Islet of Langerhans (tissue), 1 donor: ENCODE measurements at regions not wholly inside any gene's neighbourhood (a gene's known extent, or its start where the extent isn't known, plus 50 kb on each side); places are given as distances from the start of the nearest gene placed in this dataset.

Experiments used
- FAIRE-seq: peaks from one replicate; lab custom pipeline; 2011; peaks lifted over from hg19 to GRCh38; lab: Jason Lieb, UNC

DNA sequence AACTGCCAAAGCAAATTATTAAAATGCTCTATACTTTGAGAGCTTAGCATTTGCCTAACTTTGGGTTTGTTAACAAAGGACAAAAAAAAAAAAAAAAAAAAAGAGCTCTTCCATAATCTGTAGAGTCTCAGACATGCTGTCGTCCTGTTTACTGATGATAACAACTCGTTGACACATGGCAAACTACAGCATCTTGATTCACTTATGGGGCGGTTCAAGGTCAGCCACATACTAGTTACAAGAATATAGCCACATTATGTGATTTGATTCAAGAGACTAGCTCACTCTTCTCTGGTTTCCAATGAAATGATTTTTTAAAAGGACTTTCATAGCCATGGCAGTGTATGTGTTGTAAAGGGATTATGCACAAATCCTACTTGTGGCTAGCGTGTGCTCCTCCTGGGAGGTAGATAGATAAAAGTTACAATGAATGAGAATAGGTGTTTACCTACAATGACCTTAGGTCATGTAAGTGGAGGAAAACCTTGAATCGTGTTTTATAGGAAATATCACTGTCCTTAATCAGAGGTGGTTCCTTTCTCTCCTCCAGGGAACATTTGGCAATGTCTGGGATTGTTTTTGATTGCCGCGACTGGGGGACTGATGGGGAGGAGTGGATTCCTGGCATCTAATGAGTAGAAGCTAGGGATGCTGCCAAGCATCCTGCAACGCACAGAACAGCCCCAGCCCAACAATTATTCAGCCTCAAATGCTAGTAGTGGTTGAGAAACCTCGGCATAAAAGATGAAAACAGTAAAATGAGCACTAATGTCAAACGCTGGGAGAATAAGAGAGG lies 969.2 kb upstream of the SLC35B3 start:
- no peak for FAIRE-seq

DNA sequence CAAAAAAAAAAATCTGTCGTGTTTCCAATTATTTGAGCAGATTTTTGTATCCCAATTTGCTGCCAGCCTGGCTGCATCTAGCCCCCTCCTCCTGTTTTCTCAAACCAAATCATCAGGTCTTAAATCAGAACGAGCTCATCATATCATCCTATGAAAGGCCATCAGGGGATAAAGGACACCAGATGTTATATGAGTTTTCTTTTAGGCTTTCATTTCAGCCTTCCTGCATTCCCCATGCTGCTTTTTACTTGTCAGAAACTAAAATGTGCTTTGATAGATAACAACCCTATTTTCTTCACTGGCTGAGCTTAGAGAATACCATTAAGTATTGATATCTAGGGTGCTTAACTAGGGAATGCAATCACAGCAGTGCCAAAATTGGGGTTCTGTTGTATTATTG lies 968.4 kb upstream of the SLC35B3 start:
- FAIRE-seq: no peak

DNA sequence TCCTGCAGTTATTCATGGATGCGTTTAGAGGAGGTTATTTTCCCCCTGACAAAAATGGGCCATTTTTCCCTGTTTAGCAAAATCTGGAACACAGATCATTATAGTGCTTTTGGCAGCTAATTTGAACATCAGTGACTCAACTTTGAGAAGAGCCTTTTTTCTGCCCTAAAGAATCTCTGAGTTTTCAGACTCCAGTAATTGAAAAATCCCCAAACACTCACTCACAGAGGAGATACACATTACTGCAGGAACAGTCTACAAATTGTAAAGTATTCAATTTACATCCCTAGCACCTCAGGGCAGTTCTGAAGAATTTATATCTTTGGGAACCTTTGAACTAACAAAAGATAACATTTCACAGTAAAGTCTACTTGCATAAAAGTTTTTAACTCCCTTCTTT lies 966.6 kb upstream of the SLC35B3 start:
- FAIRE-seq: no peak

DNA sequence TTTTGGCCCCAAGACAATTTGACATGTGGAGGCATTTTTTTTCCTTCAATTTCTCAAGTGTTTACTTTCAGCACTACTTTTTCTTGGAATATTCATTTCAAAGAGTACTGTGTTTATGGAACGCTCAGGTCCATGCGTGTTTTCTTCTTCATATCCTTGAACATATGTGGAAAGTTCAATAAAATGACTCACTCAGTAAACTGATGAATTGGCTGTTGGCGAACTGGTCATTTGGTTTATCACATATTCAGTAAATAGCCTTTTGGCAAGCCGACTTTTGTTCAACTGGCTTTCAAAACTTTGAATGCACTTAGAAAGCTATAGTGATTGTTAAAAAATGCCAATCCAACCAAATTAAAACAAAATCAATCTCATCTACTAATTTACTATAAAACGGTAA lies 964.6 kb upstream of the SLC35B3 start:
- peak; percentile 24 for FAIRE-seq

DNA sequence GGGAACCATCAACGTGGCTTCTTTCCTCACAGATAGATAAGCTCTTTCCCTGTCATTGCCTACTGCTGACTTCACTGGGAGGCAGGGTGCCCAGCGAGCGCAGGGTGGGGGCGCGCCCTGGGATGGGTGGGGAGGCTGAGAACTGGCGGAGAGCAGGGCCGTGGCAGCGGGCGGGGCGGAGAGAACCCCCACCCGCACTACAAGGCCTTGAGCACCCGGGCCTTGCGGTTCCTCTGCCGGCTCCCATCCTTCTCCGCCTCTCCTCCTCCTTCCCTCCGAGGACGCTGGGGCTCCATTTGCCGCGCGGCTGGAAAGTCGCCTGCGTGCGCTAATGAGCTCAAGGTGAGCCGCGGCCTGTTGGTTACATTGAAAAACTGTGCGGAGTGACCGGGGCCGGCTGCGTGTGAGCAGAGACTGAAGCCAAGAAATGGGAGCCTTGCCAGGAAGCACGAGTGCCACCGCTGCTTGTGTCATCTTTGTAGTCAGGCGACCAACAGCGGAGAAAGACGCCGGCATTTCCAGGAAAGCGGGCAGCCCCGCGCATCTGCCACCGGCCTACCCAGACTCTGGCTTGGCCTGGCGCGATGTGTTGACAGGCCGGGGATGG lies 963.5 kb upstream of the SLC35B3 start:
- no peak for FAIRE-seq

DNA sequence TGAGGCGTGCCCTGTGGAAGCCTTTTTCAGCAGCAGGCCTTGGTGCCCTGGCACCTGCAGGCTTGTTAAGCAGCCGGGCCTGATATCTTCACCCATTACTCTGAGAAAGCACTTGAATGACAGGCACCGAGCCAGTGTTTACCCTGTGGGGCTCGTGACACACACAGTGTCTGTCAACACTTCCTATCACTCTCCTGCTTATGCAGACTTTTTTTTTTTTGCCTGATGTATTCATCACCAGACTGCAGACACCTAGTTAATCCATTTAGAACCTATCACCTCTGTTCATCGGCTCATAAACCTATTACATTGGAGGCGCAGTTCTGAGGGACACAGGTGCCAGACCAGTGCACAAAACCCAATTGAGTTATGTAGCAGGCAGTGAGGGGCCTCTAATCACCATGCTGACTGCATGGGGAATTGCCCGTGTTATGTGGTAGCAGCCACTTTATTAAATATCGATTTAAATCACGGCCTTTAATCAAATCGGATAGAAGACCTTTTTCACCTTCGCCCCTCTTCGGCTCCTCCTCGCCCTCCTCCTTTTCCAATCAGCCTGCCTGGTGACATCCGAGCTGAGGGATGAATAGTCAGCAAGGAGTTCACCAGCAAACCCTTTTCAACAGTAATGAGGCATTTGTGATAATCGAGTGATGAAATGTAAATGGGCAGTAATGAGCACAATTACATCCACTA lies 962.9 kb upstream of the SLC35B3 start:
- no peak for FAIRE-seq

DNA sequence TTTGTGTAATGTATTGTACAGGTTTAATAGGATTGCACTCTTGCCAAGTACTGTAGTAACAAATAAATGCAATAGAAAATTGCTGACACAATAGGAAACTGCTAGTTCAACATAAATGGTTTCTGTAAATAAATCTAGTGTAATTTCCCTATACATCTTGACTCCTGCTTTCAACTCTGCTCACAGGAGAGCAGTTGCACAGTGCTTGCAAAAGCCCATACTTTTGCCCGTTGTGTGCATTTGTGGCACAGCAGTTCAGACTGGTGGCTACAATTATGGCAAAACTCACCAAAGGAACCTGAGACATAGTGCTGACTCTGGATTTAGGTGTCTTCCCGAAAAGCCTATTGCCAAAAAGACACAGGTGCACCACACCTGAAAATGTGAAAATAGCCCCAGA lies 953.3 kb upstream of the SLC35B3 start:
- FAIRE-seq: no peak

DNA sequence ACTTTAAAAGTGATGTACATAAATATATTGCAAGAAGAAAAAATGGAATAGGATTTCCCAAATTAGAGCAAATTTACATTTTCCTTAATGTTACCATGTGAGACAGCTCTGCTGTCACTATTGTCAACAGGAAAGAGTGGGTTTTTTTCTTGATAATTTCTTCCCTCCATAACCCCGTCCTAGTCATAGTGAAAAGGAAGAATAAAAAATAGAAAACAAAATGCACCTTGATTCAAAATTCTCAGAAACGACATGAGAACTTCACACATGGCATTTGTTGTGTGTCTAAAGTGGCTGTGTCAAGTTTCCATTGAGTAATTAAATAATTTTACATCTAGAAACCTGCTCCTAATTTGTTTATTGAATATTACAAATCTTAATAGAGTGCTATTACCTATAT lies 945.2 kb upstream of the SLC35B3 start:
- no peak for FAIRE-seq

DNA sequence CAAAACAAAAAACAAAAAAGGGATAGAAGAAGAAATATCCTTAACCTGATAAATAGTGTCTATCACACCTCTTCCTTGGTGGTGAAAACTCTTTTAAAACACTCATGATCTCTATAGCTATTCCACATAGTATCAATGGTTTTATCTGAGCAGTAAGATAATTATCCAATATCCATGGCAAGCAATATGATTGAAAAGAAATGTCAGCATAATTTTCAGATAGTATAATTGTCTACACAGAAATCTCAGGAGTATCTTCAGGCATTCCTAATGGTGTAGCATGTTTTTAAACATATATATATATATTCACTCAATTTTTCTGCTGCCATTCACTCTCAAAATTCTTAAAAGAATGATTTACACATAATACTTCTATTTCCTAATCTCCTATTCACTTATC lies 938.0 kb upstream of the SLC35B3 start:
- FAIRE-seq: no peak

DNA sequence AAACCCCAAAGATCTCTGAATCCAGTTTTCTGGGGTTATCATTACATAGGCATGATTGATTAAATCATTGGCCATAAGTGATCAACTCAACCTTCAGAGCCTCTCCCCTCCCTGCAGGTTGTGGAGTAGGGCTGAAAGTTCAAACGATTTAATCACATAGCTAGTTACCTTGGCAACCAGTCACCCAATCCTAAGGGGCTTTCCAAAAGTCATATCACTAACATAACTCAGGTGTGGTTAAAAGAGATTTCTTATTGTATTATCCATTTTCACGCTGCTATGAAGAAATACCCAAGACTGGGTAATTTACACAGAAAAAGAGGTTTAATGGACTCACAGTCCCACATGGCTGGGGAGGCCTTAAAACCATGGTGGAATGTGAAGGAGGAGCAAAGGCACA lies 935.1 kb upstream of the SLC35B3 start:
- FAIRE-seq: no peak

DNA sequence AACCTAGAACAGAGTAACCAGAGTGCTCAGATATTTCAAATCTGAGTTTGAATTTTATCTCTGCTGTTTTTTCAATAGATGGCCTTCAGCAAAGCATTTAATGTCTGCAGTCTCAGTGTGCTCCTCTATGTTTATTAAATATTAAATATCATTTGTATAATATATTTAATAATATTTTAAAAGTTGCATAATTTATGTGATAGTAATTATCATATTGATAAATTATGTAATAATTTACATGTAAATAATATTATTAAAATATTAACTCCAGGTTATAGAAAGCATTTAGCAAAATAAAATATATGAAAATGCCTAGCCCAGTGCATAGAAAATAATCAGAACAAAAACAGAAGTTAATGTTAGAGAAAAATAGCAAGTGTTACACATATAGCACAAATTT lies 930.0 kb upstream of the SLC35B3 start:
- FAIRE-seq: no peak

DNA sequence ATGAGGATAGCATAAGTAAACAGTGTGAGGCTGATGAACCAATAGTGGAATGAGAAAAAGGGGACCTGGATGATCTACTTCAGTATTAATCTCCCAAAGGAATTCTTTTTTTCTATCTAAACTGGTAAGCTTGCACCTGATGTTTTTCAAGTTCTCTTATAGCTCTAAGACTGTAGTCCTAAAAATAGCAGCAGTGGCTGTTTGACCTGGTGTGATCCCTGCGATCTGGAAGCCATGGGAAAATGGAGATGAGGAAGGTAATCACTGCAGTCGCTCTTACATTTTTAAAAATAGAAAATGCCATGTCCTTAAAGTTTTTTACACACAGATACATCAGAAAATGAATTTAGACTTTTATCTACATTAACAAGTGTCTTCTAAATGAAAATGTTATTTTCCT lies 926.4 kb upstream of the SLC35B3 start:
- FAIRE-seq: no peak

DNA sequence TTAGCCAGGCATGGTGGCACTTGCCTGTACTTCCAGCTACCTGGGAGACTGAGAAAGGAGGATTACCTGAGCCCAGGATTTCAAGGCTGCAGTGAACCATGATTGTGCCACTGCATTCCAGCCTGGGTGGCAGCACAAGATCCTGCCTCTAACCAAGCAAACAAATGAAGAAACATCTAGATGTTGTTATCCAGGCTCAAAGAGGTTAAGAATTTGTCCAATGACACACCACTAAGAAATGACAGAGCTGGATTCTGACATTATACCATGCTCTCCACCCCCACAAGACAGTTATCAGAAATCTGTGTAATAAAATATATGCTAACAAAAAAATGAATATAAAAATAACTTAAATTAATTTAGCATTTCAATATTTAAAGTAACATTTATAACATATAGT lies 925.5 kb upstream of the SLC35B3 start:
- no peak for FAIRE-seq

DNA sequence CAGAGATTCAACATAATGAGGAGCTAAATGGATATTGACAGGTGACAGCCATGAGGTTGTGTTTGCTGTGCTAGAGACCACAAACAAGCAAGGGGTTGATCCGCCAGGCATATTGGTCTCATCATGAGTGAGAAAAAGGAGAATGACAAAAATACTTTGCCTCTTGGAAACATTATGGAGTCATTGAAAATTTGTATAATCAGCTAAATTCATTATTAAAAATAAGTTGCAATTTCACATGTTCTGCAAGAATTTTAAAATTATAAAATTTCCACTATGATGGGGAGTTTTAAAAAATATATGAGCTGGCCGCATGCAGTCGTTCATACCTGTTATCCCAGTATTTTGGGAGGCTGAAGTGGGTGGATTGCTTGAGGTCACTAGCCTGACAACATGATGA lies 912.3 kb upstream of the SLC35B3 start:
- no peak for FAIRE-seq

DNA sequence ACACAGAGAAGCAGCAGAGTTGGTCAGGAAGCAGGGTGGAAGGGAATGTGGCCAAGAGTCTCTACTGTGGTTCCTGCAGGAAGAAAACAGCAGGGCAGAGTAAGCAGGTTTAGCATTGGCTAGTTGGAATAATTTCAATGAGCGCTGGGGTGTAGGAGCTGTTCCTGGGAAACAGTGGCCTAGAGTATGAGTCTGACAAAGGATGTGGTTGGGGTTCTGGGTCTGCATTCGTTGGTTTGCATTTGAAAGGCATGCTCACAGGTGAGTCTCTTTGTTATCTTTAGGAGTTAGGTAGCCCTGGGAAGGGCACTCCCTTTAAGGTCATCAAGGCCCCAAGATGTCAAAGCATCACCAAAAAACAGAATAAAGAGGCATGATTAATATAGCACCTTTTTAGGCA lies 911.6 kb upstream of the SLC35B3 start:
- no peak for FAIRE-seq

DNA sequence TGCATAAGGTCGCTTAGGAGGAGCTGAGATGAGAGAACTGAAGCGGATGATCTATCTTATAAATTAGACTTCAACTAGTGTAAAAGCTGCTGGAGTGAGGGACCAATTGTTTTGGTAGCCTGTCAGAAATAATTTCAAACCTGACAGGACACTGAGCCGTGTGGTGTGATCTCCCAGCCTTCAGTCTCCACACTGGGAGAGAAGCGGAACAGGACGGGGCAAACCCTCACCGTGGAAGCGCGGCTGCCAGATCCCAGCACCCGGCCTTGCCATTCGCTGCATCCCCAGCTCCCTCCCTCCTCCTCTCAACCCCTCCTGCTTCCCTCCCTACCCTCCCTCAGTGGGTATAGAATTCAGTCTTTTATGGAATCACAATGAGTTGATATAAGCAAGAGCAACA lies 900.1 kb upstream of the SLC35B3 start:
- no peak for FAIRE-seq

DNA sequence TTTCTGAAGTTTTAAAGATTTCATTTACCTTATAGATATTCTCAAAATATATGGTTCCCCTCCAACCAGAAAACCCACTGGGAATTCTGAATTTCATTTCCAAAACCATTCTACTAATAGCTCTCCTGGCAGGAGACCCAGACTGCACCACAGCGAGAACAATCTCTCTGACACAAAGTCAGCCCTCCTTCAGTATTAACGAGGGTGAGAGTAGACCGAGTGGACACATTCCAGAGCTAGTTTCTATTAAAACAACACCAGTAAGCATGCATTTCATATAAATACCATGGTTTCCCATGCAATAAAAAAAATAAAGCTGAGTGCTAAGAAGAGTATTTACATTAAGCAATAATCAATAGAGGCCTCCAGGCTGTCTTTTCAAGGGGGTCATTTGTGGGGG lies 899.6 kb upstream of the SLC35B3 start:
- FAIRE-seq: no peak

DNA sequence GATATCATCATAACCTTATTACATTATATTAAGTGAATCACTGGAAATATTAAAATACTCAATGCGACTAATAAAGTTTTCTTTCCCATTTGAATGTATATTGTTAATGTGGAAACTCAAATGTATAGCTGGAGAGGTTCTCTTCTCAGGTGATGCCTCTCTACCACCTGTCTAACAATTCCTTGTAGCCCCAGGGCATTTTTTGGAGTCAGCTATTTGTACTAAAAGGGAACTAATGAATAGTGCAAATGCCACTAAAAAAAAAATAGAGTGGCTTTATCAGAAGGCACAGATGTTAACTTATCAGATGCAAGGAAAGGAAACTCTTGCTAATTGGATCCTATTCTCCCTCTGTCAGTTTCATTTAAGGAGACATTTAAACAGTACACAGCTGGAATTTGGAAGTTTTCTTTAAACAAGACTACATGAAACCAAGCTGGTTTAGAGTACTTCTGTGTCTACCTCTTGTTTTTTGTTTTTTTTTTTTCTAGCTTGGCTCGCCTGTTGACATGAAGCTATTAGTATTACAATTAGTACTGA lies 897.0 kb upstream of the SLC35B3 start:
- FAIRE-seq: no peak

DNA sequence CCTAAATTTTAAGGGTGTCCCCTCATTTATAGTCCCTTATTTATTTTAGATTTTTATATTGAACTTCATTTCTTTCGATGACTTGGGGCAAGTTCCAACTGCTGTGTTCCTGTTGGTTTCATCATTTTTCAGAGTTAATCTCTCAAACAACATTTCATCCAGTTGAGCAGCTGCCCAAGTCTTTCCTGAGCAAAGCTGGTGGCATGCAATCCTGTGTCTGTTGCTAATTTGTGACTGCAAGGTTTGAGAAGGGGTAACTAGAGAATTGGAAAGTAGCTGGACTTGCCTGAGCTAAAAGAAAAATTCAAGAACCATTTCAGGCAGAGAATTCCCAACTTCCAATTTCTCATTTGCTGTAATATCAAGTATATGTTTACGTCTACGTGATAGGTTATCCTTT lies 881.5 kb upstream of the SLC35B3 start:
- no peak for FAIRE-seq

DNA sequence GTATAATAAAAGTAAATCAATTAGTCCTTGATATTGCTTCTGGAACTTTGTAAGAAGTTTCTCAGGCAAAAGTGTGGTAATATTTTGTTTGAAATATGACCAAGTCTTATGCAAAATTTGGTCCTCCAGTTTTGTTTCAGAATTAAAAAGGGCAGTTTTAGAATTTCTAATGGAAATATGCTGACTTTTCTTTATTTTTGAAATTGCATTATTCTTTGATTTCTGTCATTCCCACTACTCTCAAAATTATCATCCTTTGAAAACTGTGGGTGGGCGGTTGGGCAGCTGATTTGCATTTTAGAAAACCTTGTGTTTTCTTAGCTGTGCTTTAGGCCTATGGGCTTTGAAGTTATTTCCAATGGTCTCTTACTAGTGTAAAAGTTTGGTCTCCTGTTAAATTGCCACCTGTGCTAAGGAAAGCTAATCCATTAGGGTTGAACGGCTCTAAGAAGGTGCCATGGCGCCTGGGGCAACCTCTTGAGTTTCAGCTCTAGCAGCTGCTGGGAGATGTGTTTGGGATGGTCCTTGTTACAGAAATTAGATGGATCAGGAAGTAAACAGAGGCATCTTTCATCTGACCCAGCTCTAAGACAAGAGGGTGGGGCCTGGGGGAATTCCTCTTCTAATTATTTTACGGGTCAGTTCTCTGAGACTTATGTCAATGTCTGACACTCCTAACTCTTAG lies 880.8 kb upstream of the SLC35B3 start:
- no peak for FAIRE-seq

DNA sequence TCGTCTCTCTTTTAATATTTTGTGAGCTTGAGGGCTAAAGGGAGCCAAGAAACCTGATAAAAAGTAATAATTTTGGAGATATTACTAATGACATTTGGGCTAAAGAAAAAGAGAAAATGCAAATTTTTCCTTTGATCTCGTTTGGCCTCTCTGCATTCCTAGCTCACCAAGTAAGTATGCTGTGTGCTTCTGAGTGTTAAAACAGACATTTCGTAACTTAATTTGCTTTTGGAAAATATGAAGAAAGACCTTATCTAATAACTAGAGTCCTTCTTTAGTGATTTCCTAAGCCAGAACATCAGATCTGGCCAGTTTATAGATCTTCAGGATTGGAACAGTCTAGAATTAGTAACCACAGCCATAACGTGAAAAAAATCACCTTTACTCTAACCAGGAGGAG lies 872.9 kb upstream of the SLC35B3 start:
- no peak for FAIRE-seq

DNA sequence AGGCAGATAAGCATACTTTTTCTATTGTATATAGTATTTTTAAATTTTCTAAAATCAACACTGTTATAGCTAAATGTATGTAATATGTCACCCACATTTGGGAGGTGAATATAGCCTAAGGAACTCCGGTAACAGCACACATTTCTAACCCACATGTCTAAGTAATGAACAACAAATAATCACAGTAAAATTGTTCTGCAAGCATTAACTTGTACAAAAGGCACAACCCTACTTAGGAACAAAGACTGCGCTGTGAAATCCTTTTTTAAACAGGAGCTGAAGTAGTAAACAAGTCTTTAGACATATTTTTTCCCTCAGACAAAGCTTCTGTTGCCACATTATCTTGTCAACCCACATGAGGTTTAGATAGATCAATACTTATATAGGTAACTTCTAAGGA lies 872.4 kb upstream of the SLC35B3 start:
- no peak for FAIRE-seq

DNA sequence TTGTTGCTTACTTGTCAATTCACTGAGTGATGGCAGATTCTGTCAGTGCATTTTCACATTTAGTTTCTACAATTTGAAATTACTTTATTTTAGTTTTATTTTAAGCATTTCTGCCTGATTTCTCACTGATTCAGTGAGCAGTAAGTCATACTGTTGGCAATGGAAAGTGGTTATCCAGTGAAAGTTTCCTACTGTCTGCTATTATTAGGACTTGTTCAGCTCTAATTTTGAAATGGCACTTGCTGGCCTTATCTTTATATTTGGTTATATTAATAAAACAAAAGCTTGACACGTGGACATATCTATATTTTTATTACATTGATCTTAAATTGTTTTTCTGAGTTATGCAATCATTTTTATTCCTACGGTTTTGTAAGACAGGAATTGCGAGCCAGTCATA lies 871.8 kb upstream of the SLC35B3 start:
- no peak for FAIRE-seq
